ENCODE measurements at regions not wholly inside any gene's neighbourhood (a gene's known extent, or its start where the extent isn't known, plus 50 kb on each side); places are given as distances from the start of the nearest gene placed in this dataset.

- ChIA-PET POLR2A (no interaction called here), CTCF (no interaction called here)
- Mint-ChIP-seq H3K36me3 (ENCODE audit: low read depth) (no peaks in the 10 kb centered on the region), H3K9me3 (no peaks in the 10 kb centered on the region), H3K27me3 (peaks cover 4% of the 10 kb centered on the region), H3K4me3 (no peak overlapping the region), H3K27ac (no peak overlapping the region), H3K4me1 (no peaks in the 10 kb centered on the region)
- DNase-seq: no peak
Observed at GRCh38 chr6:145233955-145234354, 501.4 kb downstream of the EPM2A start.

GRCh38 chr6:145235207-145235606 is 500.1 kb downstream of the EPM2A start:
- no peaks in the 10 kb centered on the region for H3K36me3 Mint-ChIP-seq (ENCODE audit: low read depth)
- H3K27me3 Mint-ChIP-seq: peaks cover 2% of the 10 kb centered on the region
- H3K27ac Mint-ChIP-seq: no peak overlapping the region
- DNase-seq: no peak
- POLR2A ChIA-PET: no interaction called here
- H3K4me1 Mint-ChIP-seq: no peaks in the 10 kb centered on the region
- H3K4me3 Mint-ChIP-seq: no peak overlapping the region
- H3K9me3 Mint-ChIP-seq: no peaks in the 10 kb centered on the region
- CTCF ChIA-PET: no interaction called here

GRCh38 chr6:145238787-145239186 is 496.5 kb downstream of the EPM2A start:
- no peak for DNase-seq
- Mint-ChIP-seq H3K9me3 (no peaks in the 10 kb centered on the region), H3K36me3 (ENCODE audit: low read depth) (no peaks in the 10 kb centered on the region), H3K4me3 (no peak overlapping the region), H3K4me1 (no peaks in the 10 kb centered on the region), H3K27me3 (peaks cover 2% of the 10 kb centered on the region), H3K27ac (no peak overlapping the region)
- ChIA-PET POLR2A (no interaction called here), CTCF (no interaction called here)

GRCh38 chr6:145241039-145241438 is 494.3 kb downstream of the EPM2A start:
- CTCF ChIA-PET: no interaction called here
- H3K9me3 Mint-ChIP-seq: no peaks in the 10 kb centered on the region
- no peak overlapping the region for H3K4me3 Mint-ChIP-seq
- DNase-seq: no peak
- no peak overlapping the region for H3K27ac Mint-ChIP-seq
- POLR2A ChIA-PET: no interaction called here
- H3K4me1 Mint-ChIP-seq: no peaks in the 10 kb centered on the region
- H3K27me3 Mint-ChIP-seq: no peaks in the 10 kb centered on the region
- no peaks in the 10 kb centered on the region for H3K36me3 Mint-ChIP-seq (ENCODE audit: low read depth)

GRCh38 chr6:145241721-145242120 is 493.6 kb downstream of the EPM2A start:
- DNase-seq: no peak
- H3K27ac Mint-ChIP-seq: no peak overlapping the region
- ChIA-PET POLR2A (no interaction called here), CTCF (no interaction called here)
- no peaks in the 10 kb centered on the region for H3K27me3 Mint-ChIP-seq
- no peaks in the 10 kb centered on the region for H3K9me3 Mint-ChIP-seq
- H3K36me3 Mint-ChIP-seq (ENCODE audit: low read depth): no peaks in the 10 kb centered on the region
- no peaks in the 10 kb centered on the region for H3K4me1 Mint-ChIP-seq
- no peak overlapping the region for H3K4me3 Mint-ChIP-seq

GRCh38 chr6:145244349-145245100 is 490.8 kb downstream of the EPM2A start:
- no peaks in the 10 kb centered on the region for H3K9me3 Mint-ChIP-seq
- H3K27me3 Mint-ChIP-seq: no peaks in the 10 kb centered on the region
- POLR2A ChIA-PET: no interaction called here
- H3K27ac Mint-ChIP-seq: no peak overlapping the region
- H3K36me3 Mint-ChIP-seq (ENCODE audit: low read depth): no peaks in the 10 kb centered on the region
- CTCF ChIA-PET: no interaction called here
- no peak for DNase-seq
- no peaks in the 10 kb centered on the region for H3K4me1 Mint-ChIP-seq
- H3K4me3 Mint-ChIP-seq: no peak overlapping the region

GRCh38 chr6:145245119-145245518 is 490.2 kb downstream of the EPM2A start:
- POLR2A ChIA-PET: no interaction called here

GRCh38 chr6:145247692-145248419 is 487.5 kb downstream of the EPM2A start:
- Mint-ChIP-seq H3K4me3 (no peak overlapping the region), H3K27me3 (no peaks in the 10 kb centered on the region), H3K36me3 (ENCODE audit: low read depth) (no peaks in the 10 kb centered on the region), H3K27ac (no peak overlapping the region), H3K4me1 (no peaks in the 10 kb centered on the region), H3K9me3 (no peaks in the 10 kb centered on the region)
- DNase-seq: no peak
- POLR2A ChIA-PET: no interaction called here
- CTCF ChIA-PET: no interaction called here

More at GRCh38 chr6:145245119-145245518, 490.2 kb downstream of the EPM2A start:
- Mint-ChIP-seq H3K36me3 (ENCODE audit: low read depth) (no peaks in the 10 kb centered on the region), H3K4me3 (no peak overlapping the region), H3K27ac (no peak overlapping the region), H3K9me3 (no peaks in the 10 kb centered on the region), H3K27me3 (no peaks in the 10 kb centered on the region), H3K4me1 (no peaks in the 10 kb centered on the region)
- CTCF ChIA-PET: no interaction called here
- DNase-seq: no peak

- POLR2A ChIA-PET: no interaction called here
- no peaks in the 10 kb centered on the region for H3K27me3 Mint-ChIP-seq
- H3K27ac Mint-ChIP-seq: no peak overlapping the region
- CTCF ChIA-PET: no interaction called here
- H3K4me1 Mint-ChIP-seq: no peaks in the 10 kb centered on the region
- DNase-seq: no peak
- H3K36me3 Mint-ChIP-seq (ENCODE audit: low read depth): no peaks in the 10 kb centered on the region
- H3K4me3 Mint-ChIP-seq: no peak overlapping the region
- no peaks in the 10 kb centered on the region for H3K9me3 Mint-ChIP-seq
Observed at GRCh38 chr6:145250436-145250835, 484.9 kb downstream of the EPM2A start.

- Mint-ChIP-seq H3K4me3 (no peak overlapping the region), H3K4me1 (no peaks in the 10 kb centered on the region), H3K27ac (no peak overlapping the region), H3K9me3 (no peaks in the 10 kb centered on the region), H3K36me3 (ENCODE audit: low read depth) (no peaks in the 10 kb centered on the region), H3K27me3 (no peaks in the 10 kb centered on the region)
- CTCF ChIA-PET: no interaction called here
- POLR2A ChIA-PET: no interaction called here
- DNase-seq: no peak
Observed at GRCh38 chr6:145252737-145253136, 482.6 kb downstream of the EPM2A start.

- no peaks in the 10 kb centered on the region for H3K9me3 Mint-ChIP-seq
- ChIA-PET CTCF (no interaction called here), POLR2A (no interaction called here)
- no peak for DNase-seq
- no peak overlapping the region for H3K4me3 Mint-ChIP-seq
- no peaks in the 10 kb centered on the region for H3K27me3 Mint-ChIP-seq
- no peaks in the 10 kb centered on the region for H3K4me1 Mint-ChIP-seq
- H3K36me3 Mint-ChIP-seq (ENCODE audit: low read depth): no peaks in the 10 kb centered on the region
- H3K27ac Mint-ChIP-seq: no peak overlapping the region
Observed at GRCh38 chr6:145254649-145255401, 480.5 kb downstream of the EPM2A start.

- Mint-ChIP-seq H3K9me3 (no peaks in the 10 kb centered on the region), H3K27me3 (no peaks in the 10 kb centered on the region), H3K27ac (no peak overlapping the region), H3K4me1 (no peaks in the 10 kb centered on the region), H3K36me3 (ENCODE audit: low read depth) (no peaks in the 10 kb centered on the region), H3K4me3 (no peak overlapping the region)
- DNase-seq: no peak
- ChIA-PET CTCF (no interaction called here), POLR2A (no interaction called here)
Observed at GRCh38 chr6:145257704-145258103, 477.6 kb downstream of the EPM2A start.

GRCh38 chr6:145258122-145258521 is 477.2 kb downstream of the EPM2A start:
- DNase-seq: no peak
- Mint-ChIP-seq H3K9me3 (no peaks in the 10 kb centered on the region), H3K27me3 (no peaks in the 10 kb centered on the region), H3K4me3 (no peak overlapping the region), H3K36me3 (ENCODE audit: low read depth) (no peaks in the 10 kb centered on the region), H3K27ac (no peak overlapping the region), H3K4me1 (no peaks in the 10 kb centered on the region)
- POLR2A ChIA-PET: no interaction called here
- CTCF ChIA-PET: no interaction called here

Data from activated CD4-positive, alpha-beta memory T cell treated with anti-CD3 and anti-CD28 coated beads, Interleukin-2, amount 10 ng/mL, durations not matched to agents 7 days and 5 days (primary cell).